GM18870 (cell line): ENCODE measurements at regions not wholly inside any gene's neighbourhood (a gene's known extent, or its start where the extent isn't known, plus 50 kb on each side); places are given as distances from the start of the nearest gene placed in this dataset.
"Not testable (repeated sequence)": the region's sequence is repeated elsewhere in the genome, so short reads cannot be mapped to it uniquely, and the experiment has no call there.

Experiments
- ATAC-seq: cut with Tn5 transposase; IDR thresholded peaks from one replicate; pipeline ENCODE4 v1.9.1; 2021; ENCODE audit warnings: moderate library complexity; ENCODE audit not compliant: unreplicated experiment

DNA sequence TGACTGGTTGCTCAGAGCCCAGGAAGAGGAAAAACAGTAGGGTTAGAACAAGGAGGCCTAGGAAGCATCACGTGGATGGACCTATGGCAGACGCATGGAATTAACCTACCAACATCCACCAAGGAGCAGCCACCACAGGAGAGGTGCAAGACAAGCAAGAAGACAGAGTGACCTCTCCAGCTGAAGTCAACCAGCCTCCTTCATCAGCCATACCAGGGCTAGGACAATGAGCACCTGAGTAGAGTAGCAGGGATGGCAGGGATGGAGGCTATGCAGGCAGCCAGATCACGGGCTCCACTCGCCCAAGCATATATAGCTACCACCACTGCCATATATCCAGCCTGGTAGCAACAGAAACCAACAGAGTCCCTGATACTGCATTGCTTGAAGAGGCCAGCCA lies 202.1 kb upstream of the B3GAT1 start:
- ATAC-seq, result no peak

DNA sequence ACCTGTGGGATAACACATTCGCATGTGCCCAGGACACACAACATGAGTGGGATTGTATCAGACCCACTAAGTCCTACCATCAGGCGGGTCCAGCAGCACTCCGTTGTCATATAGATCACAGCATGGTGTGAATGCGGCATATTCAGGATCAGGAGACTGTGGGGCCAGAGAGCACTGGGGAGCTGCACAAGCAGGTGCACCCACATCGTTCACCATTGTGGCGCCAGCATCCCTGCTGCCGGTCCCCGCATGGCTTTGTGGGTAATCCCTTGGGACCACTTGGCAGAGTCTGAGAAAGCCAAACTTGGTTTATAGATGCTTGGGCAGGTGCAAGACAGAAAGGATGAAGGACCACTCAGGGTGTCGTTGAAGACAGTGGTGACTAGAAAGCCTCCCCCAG lies 201.6 kb upstream of the B3GAT1 start:
- no peak for ATAC-seq

DNA sequence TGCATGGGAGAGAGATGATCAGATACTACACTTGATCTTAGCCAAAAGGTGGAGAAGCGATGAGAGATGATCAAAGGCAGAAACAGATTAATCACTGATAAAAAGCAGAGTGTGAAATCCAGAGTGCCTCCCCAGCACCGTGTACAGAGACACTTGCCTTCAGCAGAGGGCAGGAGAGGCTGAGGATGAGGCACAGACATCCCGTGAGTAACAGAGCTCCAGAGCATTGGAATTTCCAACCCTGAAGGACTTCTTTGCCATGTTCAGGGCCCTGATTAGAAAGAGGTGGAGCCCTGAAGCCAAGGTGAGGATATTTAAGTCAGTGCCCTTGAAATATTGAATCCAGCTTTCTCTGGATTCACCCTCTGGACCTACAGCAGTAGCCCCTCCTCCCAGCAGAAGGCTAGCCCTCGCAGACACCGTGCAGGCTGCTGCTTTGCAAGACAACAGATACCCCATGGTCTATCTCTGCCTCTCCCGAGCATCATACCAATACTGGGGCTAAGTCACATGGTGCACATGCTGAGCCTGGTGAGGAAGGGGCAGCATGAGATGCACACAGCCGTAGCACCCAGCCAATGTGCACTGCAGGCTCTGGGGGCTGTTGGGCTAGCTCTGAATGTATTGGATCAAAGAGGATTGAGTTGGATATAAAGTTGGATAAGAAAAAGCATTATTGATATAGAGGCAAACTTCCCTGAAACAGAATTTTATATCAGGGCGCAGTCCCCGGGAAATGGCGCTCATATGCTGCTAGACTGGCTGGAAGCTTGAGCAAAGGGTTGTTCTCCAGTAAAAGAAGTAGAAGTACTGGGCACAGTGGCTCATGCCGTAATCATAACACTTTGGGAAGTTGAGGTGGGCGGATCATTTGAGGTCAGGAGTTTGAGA lies 200.3 kb upstream of the B3GAT1 start:
- ATAC-seq, result no peak

DNA sequence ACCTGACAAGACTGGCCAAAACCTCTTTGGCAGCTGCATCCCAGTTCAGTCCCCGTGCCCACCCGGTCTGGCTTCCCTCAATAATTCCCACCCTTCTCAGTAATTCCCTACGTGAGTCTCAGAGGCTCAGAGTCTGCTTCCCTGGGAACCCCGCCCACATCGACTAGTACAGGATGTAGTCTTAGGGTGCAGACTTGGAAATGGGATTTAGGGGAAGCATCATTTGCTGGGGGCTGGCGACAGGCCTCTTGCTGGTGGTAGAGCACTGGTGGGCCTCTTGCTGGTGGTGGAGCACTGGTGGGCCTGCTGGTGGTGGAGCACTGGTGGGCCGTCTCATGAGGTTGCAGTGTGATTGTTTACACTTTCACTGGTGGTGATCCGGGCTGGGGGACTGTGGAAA lies 199.5 kb upstream of the B3GAT1 start:
- no peak for ATAC-seq

DNA sequence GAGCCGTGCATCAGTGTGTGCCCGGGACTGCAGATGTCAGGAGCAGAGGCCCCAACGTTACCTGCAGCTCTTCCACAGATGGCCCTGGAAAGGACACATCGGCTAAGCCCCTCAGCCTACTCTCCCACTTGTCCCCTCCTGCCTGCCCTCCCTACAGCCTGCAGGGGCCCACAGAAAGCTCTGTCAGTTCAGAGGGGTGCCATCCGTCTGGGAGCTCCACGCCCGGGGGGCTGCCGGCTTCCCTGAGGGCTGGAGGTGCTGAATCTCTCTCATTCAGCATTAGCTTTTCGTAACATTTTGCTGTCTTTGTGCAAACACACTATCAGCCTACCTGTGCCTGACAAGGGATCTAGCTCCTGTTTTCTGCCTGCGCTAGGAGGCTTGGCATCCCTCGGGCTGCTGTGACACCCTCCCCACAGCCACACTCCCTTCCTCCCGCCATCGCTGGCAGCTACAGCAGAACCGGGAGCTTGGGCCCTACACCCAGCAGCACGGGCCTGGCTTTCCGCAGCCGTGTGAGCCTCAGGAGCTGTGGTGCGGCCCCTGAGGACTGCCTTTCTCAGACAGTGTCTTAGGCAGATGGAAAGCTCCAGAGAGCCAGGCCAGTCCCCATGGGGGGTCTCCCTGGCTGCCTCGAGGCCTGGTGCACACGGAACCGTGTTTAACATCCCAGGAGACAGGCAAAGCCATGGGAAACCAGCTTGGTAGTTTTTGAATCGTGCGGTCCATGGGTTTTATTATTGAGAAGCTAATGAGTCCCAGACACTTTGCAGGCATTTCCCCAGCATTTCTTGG lies 198.3 kb upstream of the B3GAT1 start:
- no peak for ATAC-seq

DNA sequence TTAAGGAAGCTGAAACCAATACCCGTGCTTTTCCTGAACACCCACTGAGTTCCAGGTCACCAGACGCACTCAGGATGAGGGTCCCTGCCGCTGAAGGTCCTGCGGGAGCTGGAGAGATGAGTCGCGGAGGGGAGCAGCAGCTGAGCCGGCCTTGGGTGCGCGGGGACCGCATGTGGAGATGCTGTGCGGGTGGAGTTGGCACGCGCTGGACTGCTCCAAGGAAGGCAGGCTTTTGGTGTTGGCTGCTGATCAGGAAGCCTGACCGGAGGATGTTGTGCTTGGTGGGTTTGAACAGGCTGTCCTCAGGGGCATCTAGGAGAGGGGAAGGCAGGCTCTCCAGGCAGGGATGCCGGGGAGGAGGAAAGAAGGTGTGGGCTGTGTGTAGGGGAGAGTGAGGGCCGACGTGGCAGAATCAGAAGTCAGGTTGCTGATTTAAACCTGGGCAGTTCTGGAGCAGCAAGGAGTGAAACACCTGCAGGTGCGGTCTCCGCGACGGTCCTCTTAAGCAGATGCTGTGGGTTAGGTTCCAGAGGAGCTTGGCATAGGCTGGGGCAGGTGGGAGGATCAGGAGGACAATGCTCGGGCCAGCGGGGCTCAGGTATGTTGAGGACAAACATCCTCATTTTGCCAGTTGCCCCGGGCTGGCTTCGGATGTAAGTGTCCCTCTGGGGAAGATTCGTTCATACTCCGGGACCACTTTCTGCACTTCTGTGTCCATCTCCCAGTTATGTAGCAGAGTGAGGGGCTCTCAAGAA lies 197.5 kb upstream of the B3GAT1 start:
- ATAC-seq, result no peak

DNA sequence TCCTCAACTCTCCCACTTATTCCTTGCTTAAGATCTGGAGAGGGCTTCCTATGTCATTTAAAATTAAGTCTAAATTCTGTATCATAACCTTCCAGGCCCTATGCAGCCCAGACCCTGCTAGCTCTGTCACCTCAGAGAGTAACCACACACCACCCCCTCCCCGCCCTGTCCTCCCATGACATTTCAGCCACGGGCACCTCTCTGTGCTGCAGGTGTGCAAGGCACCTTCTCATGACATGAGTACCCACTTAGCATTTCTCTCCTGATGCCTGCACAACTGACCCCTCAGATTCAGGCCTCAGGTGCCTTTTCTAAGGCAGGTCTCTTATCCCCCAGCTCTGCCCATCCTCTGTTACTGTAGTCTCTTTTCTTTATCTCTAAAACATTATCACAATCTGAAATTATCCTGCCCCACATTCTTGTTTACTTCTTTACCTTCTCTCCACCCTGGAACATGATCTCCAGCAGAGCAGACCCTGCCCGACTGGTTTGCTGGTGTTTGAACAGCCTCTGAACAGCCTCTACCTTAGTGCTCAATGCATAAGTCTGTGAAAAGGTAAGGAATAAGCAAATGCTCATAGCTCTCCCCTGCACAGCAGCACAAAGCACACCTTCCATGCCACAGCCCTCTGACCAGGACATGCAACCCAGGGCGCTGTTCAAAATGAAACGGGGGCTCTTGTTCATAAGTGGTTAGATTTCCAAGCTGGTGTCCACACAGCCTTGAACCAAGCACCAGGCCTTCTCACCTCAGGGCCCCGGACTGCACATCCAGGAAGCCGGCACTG lies 196.1 kb upstream of the B3GAT1 start:
- ATAC-seq, result no peak

DNA sequence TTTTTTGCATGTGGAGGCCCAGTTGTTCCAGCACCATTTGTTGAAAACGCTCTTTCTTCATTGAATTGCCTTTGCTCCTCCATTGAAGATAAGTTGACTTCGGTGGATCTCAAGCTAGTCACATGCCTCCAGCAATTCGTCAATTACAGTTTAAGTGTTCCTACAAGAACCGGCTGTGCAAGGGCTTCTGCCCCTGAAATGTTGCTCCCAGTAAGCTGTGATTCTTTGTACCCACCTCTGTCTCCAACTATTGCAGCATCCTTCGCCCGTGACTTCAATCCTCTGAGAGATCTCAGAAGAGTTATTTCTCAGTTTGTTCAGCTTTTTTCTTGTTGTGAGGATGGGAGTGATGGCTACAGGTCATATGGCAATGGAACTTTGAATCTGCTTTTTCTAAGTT lies 194.2 kb upstream of the B3GAT1 start:
- no peak for ATAC-seq

DNA sequence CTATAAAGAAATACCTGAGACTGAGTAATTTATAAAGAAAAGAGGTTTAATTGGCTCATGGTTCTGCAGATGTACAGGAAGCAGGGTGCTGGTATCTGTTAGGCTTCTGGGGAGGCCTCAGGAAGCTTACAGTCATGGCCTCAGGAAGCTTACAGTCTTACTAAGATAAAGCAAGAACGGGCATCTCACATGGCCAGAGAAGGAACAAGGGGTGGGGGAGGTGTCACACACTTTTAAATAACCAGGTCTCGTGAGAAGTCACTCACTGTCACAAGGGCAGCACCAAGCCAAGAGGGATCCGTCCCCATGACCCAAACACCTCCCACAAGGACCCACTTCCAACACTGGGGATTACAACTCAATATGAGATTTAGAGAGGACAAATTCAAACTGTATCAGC lies 192.8 kb upstream of the B3GAT1 start:
- no peak for ATAC-seq

DNA sequence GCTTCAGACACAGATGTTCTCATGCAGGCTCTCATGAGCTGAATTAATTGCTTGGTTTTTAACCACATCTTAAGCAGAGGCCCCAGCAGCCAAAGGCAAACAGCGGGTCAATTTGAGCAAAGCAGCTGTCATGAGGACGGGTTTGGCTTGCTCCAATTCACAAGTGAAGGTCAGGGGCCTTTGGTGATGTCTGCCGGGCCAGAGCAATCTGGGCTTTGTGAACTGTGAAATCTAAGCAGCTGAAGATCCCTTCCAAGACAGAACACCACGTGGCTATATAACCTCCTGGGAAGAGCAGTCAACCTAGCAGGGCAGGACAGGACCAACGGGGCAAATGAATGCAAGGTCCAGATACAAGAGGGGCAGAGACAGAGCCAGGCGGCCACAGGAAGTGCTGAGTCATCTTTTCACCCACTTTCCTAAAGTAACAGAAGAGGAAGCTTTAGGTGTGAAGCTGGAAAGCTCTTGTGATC lies 187.3 kb upstream of the B3GAT1 start:
- no peak for ATAC-seq

DNA sequence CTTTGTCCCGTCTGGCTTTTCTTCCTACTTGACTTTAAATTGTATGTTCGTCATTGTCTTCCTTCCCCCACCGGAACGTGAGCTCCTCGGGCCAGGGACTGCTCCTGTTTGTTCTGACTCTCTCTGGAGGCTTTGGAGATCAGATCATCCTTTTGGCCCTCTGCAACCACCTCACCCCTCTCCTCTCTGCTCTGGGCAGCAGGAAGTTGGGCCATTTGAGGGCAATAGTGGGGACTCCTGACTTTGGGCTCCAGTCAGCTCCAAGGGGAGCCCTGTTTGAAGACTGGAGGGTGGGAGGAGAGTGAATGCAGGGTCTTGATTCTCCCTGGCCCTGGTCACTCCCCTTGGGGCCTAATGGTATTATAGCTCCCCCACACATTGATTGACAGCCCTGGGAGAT lies 186.3 kb upstream of the B3GAT1 start:
- no peak for ATAC-seq

DNA sequence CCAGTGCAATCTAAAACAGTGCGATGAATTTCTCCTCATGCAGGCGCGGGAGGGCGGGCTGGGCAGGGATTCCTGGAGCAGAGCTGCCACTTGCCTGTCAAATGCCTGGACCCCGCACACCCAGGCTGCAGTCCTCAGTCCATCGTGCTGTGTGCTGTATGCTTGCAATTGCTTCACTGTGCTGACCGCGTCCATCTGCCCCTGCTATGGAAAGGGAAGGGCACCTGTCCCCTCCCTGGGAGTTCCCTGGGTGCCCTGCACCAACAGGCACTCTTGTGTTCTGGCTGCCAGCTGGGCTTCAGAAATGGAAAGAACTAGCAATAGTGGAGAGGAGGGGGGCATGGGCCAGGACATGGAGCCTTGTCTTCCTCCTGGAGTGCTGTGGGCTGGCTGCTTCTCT lies 185.4 kb upstream of the B3GAT1 start:
- no peak for ATAC-seq

DNA sequence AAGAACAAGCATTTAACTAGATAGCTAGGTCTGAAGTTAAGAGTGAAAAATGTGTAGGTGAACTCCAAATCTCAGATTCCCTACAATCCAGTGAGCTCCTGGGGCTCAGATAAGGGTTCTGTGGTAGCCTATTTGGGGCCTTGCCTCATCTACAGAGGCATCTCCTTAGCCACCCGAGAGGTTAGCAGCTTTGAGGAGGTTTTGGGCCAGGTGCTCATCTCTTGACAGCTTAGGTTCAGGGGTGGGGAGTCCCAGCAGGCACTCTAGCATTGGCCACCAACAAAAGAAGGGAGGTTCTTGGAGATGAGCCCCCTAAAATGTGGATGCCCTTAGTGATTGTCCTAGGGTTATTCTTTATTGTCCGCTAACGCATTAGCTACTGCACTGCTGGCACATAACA lies 184.4 kb upstream of the B3GAT1 start:
- ATAC-seq, result no peak

DNA sequence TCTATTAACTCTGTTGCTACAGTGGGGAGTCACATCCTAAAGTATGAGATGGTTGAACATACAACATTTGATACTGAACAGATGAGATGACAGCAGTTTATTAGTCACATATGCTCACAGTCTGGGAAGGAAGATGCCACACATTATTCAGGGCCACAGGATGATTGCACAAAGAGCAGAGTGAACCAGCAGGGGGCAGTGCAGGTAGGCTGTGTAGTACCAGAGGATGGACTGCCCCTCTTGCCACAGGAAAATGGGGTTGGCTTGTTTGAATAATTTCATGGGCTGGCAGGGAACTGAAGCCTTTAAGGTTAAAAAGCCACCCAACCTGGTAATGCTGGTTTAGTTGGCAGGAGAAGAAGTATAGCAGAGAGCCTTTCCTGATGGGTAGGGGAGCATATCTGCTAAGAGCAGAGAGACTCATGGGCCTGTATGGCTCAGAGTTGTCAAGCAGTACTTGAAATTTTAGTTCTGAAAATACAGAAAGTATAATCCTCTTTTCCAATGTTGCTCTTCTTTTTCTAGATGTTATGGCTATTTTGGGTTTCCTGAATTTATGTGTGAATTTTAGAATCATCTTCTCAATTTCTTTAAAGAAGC lies 180.4 kb upstream of the B3GAT1 start:
- ATAC-seq, result peak; percentile 55

DNA sequence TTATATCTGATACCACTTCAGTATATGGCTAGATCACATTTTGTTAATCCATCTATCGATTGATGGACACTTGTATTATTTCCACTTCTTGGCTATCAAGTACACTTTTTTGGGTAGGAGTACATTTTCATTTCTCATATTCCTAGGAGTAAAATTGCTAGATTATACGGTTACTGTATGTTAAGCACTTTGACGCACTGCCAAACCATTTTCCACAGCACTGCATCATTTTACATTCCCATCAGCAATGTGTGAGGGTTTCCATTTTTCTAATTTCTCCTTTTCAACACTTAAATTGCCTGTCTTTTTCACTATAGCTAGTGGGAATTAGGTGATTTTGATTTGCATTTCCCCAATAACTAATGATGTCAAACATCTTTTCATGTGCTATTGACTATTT lies 179.3 kb upstream of the B3GAT1 start:
- no peak for ATAC-seq

DNA sequence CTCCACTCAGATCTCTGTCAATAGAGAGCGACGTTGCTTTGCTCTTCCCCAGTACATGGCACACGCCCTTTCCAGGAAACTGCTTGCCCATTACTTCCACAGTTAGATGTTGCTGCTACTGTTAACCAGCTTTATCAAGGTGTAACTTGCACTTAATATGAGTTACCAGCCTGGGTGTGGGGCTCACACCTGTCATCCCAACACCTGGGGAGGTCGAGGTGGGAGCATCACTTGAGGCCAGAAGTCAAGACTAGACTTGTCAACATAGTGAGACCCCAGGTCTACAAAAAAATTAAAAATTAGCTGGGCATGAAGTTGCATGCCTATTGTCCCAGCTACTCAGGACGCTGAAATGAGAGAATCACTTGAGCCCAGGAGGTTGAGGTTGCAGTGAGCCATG lies 177.1 kb upstream of the B3GAT1 start:
- ATAC-seq, result no peak

DNA sequence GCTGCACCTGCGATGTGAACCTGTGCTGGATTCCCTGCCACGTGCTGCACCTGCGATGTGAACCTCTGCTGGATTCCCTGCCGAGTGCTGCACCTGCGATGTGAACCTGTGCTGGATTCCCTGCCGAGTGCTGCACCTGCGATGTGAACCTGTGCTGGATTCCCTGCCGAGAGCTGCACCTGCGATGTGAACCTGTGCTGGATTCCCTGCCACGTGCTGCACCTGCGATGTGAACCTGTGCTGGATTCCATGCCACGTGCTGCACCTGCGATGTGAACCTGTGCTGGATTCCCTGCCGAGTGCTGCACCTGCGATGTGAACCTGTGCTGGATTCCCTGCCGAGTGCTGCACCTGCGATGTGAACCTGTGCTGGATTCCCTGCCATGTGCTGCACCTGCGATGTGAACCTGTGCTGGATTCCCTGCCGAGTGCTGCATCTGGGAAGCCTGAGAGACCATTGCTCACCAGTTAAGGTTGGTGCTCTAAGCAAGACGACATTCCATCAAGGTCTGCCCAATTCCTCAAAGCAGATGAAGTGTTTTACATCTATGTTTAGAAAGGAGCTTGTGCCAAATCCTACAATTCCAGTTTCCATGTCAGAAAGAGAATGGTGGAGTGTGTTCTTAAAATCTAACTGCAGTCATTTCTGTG lies 176.5 kb upstream of the B3GAT1 start:
- ATAC-seq, result not testable (repeated sequence)

DNA sequence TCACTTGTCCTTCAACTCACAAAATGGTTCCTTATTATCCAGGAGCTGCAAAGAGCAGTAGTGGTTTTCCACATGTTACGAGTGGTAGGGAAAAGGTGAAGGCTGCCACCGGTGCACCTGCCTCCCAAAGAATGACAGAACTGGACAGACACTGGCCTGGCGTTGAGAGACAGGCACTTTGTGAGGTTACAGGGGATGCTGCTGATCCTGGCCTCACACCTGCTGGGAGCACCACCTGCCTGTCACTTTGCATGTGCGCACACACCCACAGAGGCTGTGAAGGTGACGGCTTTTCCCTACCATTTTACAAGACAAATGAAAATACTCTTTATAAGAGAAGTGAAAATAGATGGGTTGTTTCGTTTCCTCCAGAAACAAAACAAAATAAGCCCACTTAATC lies 175.3 kb upstream of the B3GAT1 start:
- no peak for ATAC-seq

DNA sequence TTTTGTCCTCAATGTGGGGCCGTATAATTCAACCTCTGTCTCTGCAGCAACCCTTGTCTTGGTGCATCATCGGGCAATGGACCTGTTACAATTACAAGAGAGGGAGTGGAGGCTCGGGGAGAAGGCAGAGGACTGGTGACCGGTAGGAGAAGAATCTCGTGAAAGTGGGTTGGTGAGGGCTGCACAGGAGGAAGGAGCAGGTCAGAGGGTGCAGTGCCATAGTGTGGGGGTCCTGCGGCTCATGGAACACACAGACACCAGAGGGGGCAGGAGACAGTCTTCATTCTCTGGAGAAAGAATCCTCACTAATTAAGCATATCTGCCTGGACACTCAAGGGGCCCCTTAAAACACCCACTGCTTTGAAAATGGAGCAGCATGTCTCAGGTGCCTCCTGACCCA lies 174.7 kb upstream of the B3GAT1 start:
- ATAC-seq, result no peak
